GM23338 (cell line): ENCODE measurements at regions not wholly inside any gene's neighbourhood (a gene's known extent, or its start where the extent isn't known, plus 50 kb on each side); places are given as distances from the start of the nearest gene placed in this dataset.
A peak's percentile ranks its signal among the peaks of the same experiment; 100 is the strongest.

Experiments
- ATAC-seq: fragments of 200-7000 bp; cut with Tn5 transposase; 3 replicates; pipeline ENCODE4 v1.9.1; 2020
- DNase-seq: peaks from one replicate; pipeline ENCODE4 v3.0.0-alpha.2; 2015; ENCODE audit warnings: low spot score
- H2AFZ ChIP-seq: fragments of 200-600 bp; sonication (generic); 2 replicates; pipeline ENCODE4 v1.8.0; 2016; ENCODE audit warnings: antibody characterized with exemption, mild to moderate bottlenecking, moderate library complexity
- H3F3A ChIP-seq: fragments of 200-600 bp; sonication (generic); replicated peaks from 2 replicates; pipeline ENCODE4 v1.8.0; 2017; ENCODE audit warnings: antibody characterized with exemption, mixed run types, low read depth
- H3K27ac ChIP-seq: fragments of 200-600 bp; sonication (generic); 2 replicates; pipeline ENCODE4 v1.6.1; 2016; ENCODE audit warnings: low read depth
- H3K27me3 ChIP-seq: fragments of 200-600 bp; sonication (generic); 2 replicates; pipeline ENCODE4 v1.8.0; 2016; ENCODE audit warnings: mild to moderate bottlenecking, mixed run types, moderate library complexity; ENCODE audit not compliant: insufficient read depth
- H3K36me3 ChIP-seq: fragments of 200-600 bp; sonication (generic); 2 replicates; pipeline ENCODE4 v1.8.0; 2016; ENCODE audit warnings: mild to moderate bottlenecking; ENCODE audit not compliant: insufficient read depth
- H3K4me1 ChIP-seq: fragments of 200-600 bp; sonication (generic); 2 replicates; pipeline ENCODE4 v1.8.0; 2016; ENCODE audit warnings: mild to moderate bottlenecking, moderate library complexity; ENCODE audit not compliant: insufficient read depth
- H3K4me2 ChIP-seq: fragments of 200-600 bp; sonication (generic); 2 replicates; pipeline ENCODE4 v1.7.1; 2017; ENCODE audit warnings: mixed run types
- H3K4me3 ChIP-seq: fragments of 200-600 bp; sonication (generic); 2 replicates; pipeline ENCODE4 v1.6.1; 2016; ENCODE audit warnings: mixed run types
- H3K79me2 ChIP-seq: fragments of 200-600 bp; sonication (generic); replicated peaks from 2 replicates; pipeline ENCODE4 v1.8.0; 2017; ENCODE audit warnings: mild to moderate bottlenecking; ENCODE audit not compliant: insufficient read depth
- H3K9me2 ChIP-seq: fragments of 200-600 bp; sonication (generic); 2 replicates; pipeline ENCODE4 v1.8.0; 2017; ENCODE audit not compliant: insufficient read depth
- H4K20me1 ChIP-seq: fragments of 200-600 bp; sonication (generic); replicated peaks from 2 replicates; pipeline ENCODE4 v1.8.0; 2017; ENCODE audit warnings: mild to moderate bottlenecking; ENCODE audit not compliant: insufficient read depth
- H3K27ac Mint-ChIP-seq: 2 replicates; pipeline ENCODE4 v1.8.0; 2020; ENCODE audit warnings: inconsistent platforms, mild to moderate bottlenecking, moderate library complexity, mixed read lengths
- H3K27me3 Mint-ChIP-seq: 3 replicates; pipeline ENCODE4 v1.8.0; 2022; ENCODE audit warnings: low read depth, mild to moderate bottlenecking, moderate library complexity, mixed read lengths, inconsistent platforms; ENCODE audit not compliant: insufficient read depth, poor library complexity
- H3K36me3 Mint-ChIP-seq: 3 replicates; pipeline ENCODE4 v1.8.0; 2021; ENCODE audit warnings: low read depth, mild to moderate bottlenecking, inconsistent platforms, moderate library complexity, mixed read lengths
- H3K4me1 Mint-ChIP-seq: 3 replicates; pipeline ENCODE4 v1.8.0; 2020; ENCODE audit warnings: mild to moderate bottlenecking, inconsistent platforms, mixed read lengths
- H3K4me3 Mint-ChIP-seq: 3 replicates; pipeline ENCODE4 v1.8.0; 2021; ENCODE audit warnings: moderate library complexity, mild to moderate bottlenecking, inconsistent platforms, mixed read lengths
- H3K9me3 Mint-ChIP-seq: 3 replicates; pipeline ENCODE4 v1.8.0; 2020; ENCODE audit warnings: moderate library complexity, mild to moderate bottlenecking, inconsistent platforms, mixed read lengths
- CTCF ChIP-seq, 2 experiments: fragments of 200-600 bp in 1 of 2; sonication (generic) in 1 of 2; conservative IDR thresholded peaks; 2 replicates each; pipeline versions ENCODE4 v1.5.1 to v1.6.1; 2016 to 2017; ENCODE audit warnings: antibody characterized with exemption in 2 of 2, low read depth in 2 of 2, mild to moderate bottlenecking in 2 of 2, moderate library complexity in 1 of 2
- ETS1 ChIP-seq: IDR thresholded peaks from 2 replicates; pipeline ENCODE4 v1.6.1; 2016; ENCODE audit warnings: antibody characterized with exemption
- EZH2 ChIP-seq: fragments of 200-600 bp; sonication (generic); IDR thresholded peaks from one replicate; pipeline ENCODE4 v1.8.0; 2017; ENCODE audit warnings: antibody characterized with exemption, mild to moderate bottlenecking, low read depth; ENCODE audit not compliant: unreplicated experiment
- EZH2phosphoT487 ChIP-seq: fragments of 200-600 bp; sonication (generic); IDR thresholded peaks from one replicate; pipeline ENCODE4 v1.8.1; 2018; ENCODE audit warnings: antibody characterized with exemption; ENCODE audit not compliant: unreplicated experiment
- JUNB ChIP-seq: IDR thresholded peaks from one replicate; pipeline ENCODE4 v1.6.1; 2016; ENCODE audit warnings: antibody characterized with exemption; ENCODE audit not compliant: unreplicated experiment
- ZNF331 ChIP-seq: fragments of 250-450 bp; sonication (Bioruptor Pico); IDR thresholded peaks from 2 replicates; pipeline ENCODE4 v1.5.0; 2020; ENCODE audit warnings: low read depth, mild to moderate bottlenecking, moderate library complexity
- ZNF462 ChIP-seq: fragments of 250-450 bp; sonication (Bioruptor Pico); IDR thresholded peaks from 2 replicates; pipeline ENCODE4 v1.5.0; 2020; ENCODE audit warnings: mild to moderate bottlenecking, moderate library complexity

- Histone ChIP-seq H3K4me1 (peaks cover 24% of the 10 kb centered on the region), H3K27ac (no peak overlapping the region), H3K27me3 (no peaks in the 10 kb centered on the region), H3K79me2 (no peaks in the 10 kb centered on the region), H3F3A (no peaks in the 10 kb centered on the region), H4K20me1 (no peaks in the 10 kb centered on the region), H2AFZ (peak overlapping the region; percentile 61; the same call in 1 of the 2 replicates), H3K9me2 (no peaks in the 10 kb centered on the region), H3K4me3 (no peak overlapping the region), H3K4me2 (0 out of 2 replicates have a peak overlapping the region, but pooled peaks have one; percentile 11), H3K36me3 (no peaks in the 10 kb centered on the region)
- H3K27ac Mint-ChIP-seq, result peak overlapping the region; percentile 16; the same call in 1 of the 2 replicates
- peaks cover 4% of the 10 kb centered on the region for H3K27me3 Mint-ChIP-seq
- ATAC-seq (no peak), DNase-seq (no peak)
- TF ChIP-seq JUNB, result no peak
- TF ChIP-seq EZH2phosphoT487, result no peak
- no peak for TF ChIP-seq ZNF331 (CRISPR knock-in tag)
- TF ChIP-seq ETS1, result no peak
- TF ChIP-seq EZH2, result no peak
- no peak for TF ChIP-seq ZNF462 (CRISPR knock-in tag)
- no peak for TF ChIP-seq CTCF (conservative IDR thresholded peaks at IDR 0.05; ENCODE audit: low read depth in 2 of 2)
- H3K4me3 Mint-ChIP-seq, result no peak overlapping the region
- H3K9me3 Mint-ChIP-seq, result no peaks in the 10 kb centered on the region
- H3K36me3 Mint-ChIP-seq, result no peaks in the 10 kb centered on the region
- peaks cover 35% of the 10 kb centered on the region for H3K4me1 Mint-ChIP-seq
These were observed 348.8 kb upstream of the POU3F2 start for GRCh38 chr6:98485593-98485992.
